Testis (tissue), 2 donors: ENCODE measurements at regions not wholly inside any gene's neighbourhood (a gene's known extent, or its start where the extent isn't known, plus 50 kb on each side); places are given as distances from the start of the nearest gene placed in this dataset.

Source experiments
- DNase-seq: peaks from one replicate; pipeline ENCODE4 v3.0.0-alpha.2; 2019
- H3K27ac ChIP-seq, 2 donors: fragments of 200-600 bp; sonication (generic); one replicate each; pipeline ENCODE4 v1.5.1; 2019
- H3K27me3 ChIP-seq: fragments of 200-600 bp; sonication (generic); one replicate; pipeline ENCODE4 v1.5.1; 2019
- H3K36me3 ChIP-seq: fragments of 200-600 bp; sonication (generic); one replicate; pipeline ENCODE4 v1.5.1; 2017; ENCODE audit warnings: low read depth; ENCODE audit errors: missing control alignments
- H3K4me1 ChIP-seq: fragments of 200-600 bp; sonication (generic); one replicate; pipeline ENCODE4 v1.5.1; 2019
- H3K4me3 ChIP-seq, 2 donors: fragments of 200-600 bp; sonication (generic); one replicate each; pipeline ENCODE4 v1.5.1; 2017 to 2019
- H3K9me3 ChIP-seq: fragments of 200-600 bp; sonication (generic); one replicate; pipeline ENCODE4 v1.5.1; 2017
- POLR2A ChIP-seq: fragments of 450-650 bp; IDR thresholded peaks from one replicate; pipeline ENCODE4 v1.6.1; 2017; ENCODE audit warnings: antibody characterized with exemption, mild to moderate bottlenecking, moderate library complexity
- WGBS, 2 donors: methylation state at CpG; one replicate each; pipeline ENCODE4 v1.1.5; 2018; 5-methylcytosine and 5-hydroxymethylcytosine counted together
- intact Hi-C: fragments of 100-400 bp; cut with DNase I; formaldehyde crosslinking; loops from one replicate; pipeline ENCODE4 v1.15.1; 2023; ENCODE audit warnings: low total_unique reads
- TF ChIP-seq, protein P1 (sequence below), 3 experiments: fragments of 450-650 bp in 2 of 3; fragments of 200-600 bp in 1 of 3; sonication (generic) in 1 of 3; IDR thresholded peaks; one replicate each; pipeline ENCODE4 v1.5.1; 2016 to 2019; ENCODE audit warnings: antibody characterized with exemption in 3 of 3, mild to moderate bottlenecking in 2 of 3, moderate library complexity in 1 of 3

DNA sequence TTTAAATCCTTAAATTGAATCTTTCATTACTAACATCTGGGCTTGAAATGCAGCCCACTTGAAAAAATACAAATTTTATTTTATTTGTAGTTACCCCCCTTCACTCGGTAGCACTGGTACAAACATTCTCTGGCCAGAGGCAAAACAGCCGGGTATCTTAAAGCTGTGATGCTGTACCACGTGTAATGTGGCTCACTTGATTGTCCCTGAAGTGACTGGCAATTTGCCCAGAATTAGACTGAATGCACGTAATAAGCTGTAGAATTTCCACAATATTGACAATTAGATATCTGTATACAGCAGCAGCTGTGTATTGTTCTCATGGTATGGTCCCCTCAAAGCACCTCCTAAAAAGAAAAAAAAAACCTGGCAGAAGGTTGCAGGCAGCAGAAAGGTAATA lies 192.8 kb upstream of the TBC1D5 start:
- DNase-seq: no peak
- no peak overlapping the region for H3K4me3 ChIP-seq
- no peak overlapping the region for H3K27ac ChIP-seq
- H3K4me1 ChIP-seq: no peaks in the 10 kb centered on the region
- H3K36me3 ChIP-seq: no peaks in the 10 kb centered on the region
- intact Hi-C loops: no loop called here
- WGBS, 2 donors: 45 to 46% methylated on average over 4 of the region's 4 CpGs
- H3K27me3 ChIP-seq: no peaks in the 10 kb centered on the region
- H3K9me3 ChIP-seq: no peaks in the 10 kb centered on the region
- TF ChIP-seq, protein P1, sequence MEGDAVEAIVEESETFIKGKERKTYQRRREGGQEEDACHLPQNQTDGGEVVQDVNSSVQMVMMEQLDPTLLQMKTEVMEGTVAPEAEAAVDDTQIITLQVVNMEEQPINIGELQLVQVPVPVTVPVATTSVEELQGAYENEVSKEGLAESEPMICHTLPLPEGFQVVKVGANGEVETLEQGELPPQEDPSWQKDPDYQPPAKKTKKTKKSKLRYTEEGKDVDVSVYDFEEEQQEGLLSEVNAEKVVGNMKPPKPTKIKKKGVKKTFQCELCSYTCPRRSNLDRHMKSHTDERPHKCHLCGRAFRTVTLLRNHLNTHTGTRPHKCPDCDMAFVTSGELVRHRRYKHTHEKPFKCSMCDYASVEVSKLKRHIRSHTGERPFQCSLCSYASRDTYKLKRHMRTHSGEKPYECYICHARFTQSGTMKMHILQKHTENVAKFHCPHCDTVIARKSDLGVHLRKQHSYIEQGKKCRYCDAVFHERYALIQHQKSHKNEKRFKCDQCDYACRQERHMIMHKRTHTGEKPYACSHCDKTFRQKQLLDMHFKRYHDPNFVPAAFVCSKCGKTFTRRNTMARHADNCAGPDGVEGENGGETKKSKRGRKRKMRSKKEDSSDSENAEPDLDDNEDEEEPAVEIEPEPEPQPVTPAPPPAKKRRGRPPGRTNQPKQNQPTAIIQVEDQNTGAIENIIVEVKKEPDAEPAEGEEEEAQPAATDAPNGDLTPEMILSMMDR (IDR thresholded peaks at IDR 0.05): no peak
- no peak for TF ChIP-seq POLR2A

DNA sequence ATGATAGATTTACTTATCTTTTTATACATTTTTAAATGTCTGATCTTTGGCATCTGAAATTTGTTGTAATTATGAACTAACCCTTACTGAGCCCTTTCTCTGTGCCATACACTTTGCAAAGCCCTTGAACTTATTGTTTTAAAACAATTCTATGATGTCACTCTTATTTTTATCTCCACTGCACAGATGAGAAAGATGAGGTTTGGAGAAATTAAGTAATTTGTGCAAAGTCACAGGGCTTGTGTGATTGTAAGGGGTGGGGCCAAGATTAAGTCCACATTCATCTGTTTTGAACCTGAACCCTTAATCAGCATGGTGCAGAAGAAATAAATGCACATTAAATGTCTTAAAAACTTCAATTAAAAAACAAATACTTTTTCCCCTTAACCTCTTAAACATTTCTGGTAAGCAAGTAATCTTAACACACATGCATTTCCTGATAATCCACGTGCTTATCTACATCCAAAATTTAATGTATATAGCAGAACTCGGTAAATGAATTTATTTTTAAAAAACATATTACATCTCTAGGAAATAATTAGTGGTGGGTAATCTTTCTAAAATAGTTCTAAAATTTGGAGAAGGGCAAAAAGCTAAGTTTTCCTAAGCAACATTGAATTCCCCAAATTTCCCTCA lies 189.8 kb upstream of the TBC1D5 start:
- no peak for TF ChIP-seq POLR2A
- TF ChIP-seq, protein P1 (IDR thresholded peaks at IDR 0.05): no peak
- Histone ChIP-seq H3K36me3 (no peaks in the 10 kb centered on the region), H3K9me3 (no peaks in the 10 kb centered on the region), H3K27ac (no peak overlapping the region), H3K27me3 (no peaks in the 10 kb centered on the region), H3K4me1 (no peaks in the 10 kb centered on the region), H3K4me3 (no peak overlapping the region)
- intact Hi-C loops: no loop called here
- DNase-seq: no peak
- WGBS, 2 donors: 66 to 68% methylated on average over 2 of the region's 2 CpGs

DNA sequence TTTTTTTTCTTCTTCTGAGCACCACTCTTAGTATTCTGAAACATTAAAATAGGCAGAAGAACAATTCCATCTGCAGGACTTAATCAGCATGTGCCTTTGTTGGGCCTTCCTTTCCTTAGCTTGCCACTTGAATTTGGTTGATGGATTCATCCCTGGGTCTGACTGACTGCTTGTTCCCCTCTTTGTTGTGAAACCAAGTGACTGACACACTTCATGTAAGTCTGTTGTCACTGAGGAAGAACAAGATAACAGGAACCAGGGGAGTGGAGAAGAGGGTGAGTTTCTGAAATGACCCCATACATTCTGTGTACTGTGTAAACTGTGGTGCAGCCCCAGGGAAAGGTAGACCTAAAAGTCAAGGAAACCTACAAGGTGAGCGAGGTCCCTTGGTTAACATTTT lies 188.7 kb upstream of the TBC1D5 start:
- 88 to 89% methylated on average over 1 of the region's 1 CpG for WGBS, 2 donors
- H3K36me3 ChIP-seq: no peaks in the 10 kb centered on the region
- intact Hi-C loops: no loop called here

DNA sequence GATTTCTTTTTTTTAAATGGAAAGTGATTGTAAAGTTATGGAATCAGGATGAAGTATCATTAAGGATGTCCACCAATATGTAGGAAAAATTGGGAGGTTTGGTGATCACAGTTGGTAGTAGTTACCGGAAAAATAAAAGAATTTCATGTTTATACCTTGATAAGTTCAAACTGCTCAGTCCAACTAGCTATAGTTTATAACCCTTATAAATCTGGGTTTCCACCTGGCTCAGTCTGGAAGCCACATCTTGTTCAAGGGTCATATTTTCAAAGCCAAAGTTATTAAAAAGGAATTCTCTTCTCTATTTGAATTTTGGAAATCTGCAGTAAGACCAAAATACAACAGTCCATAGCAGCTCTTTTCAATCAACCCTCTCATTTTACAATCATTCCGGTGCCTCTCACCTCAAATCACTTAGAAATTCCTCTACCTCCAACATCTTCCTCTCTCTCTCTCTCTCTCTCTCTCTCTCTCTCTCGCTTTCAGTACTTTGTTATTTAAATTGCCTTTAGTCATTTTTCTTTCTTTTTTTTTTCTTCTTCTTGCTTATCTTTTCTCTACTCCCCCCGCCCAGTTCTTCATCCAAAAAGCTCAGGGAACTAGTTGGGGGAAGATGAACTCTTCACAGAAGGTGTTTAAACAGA lies 186.2 kb upstream of the TBC1D5 start:
- 88 to 89% methylated on average over 4 of the region's 4 CpGs for WGBS, 2 donors
- DNase-seq: no peak
- Histone ChIP-seq H3K27ac (no peak overlapping the region), H3K4me1 (no peaks in the 10 kb centered on the region), H3K4me3 (no peak overlapping the region), H3K36me3 (no peaks in the 10 kb centered on the region), H3K9me3 (no peaks in the 10 kb centered on the region), H3K27me3 (no peaks in the 10 kb centered on the region)
- TF ChIP-seq POLR2A: no peak
- TF ChIP-seq, protein P1 (IDR thresholded peaks at IDR 0.05): no peak
- intact Hi-C loops: no loop called here

More for the DNA sequence above, 188.7 kb upstream of the TBC1D5 start:
- Histone ChIP-seq H3K27me3 (no peaks in the 10 kb centered on the region), H3K9me3 (no peaks in the 10 kb centered on the region), H3K4me1 (no peaks in the 10 kb centered on the region), H3K4me3 (no peak overlapping the region), H3K27ac (no peak overlapping the region)
- TF ChIP-seq, protein P1 (IDR thresholded peaks at IDR 0.05): no peak
- TF ChIP-seq POLR2A: no peak
- DNase-seq: no peak

DNA sequence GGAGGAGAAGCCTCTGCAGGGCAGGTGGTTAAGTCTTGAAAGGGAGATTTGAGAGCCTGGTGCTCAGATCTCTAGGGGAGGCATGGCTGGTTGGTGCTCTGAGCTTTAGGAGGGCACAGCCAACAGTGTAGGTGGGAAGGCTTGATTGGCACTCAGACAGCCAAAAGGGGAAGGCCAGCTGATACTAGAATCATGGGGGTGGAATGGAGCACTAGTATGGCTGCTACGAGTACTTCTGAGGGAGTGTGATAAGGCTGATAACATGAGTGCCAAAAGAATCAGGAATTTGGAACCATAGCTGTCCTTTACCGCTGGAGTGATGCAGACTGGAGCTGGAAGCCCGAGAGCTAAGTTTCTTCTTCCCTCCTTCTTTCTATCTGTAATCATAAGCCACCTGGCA lies 184.6 kb upstream of the TBC1D5 start:
- Histone ChIP-seq H3K36me3 (no peaks in the 10 kb centered on the region), H3K4me3 (no peak overlapping the region), H3K27ac (no peak overlapping the region), H3K4me1 (no peaks in the 10 kb centered on the region), H3K9me3 (no peaks in the 10 kb centered on the region), H3K27me3 (no peaks in the 10 kb centered on the region)
- intact Hi-C loops: no loop called here
- WGBS, 2 donors: 68 to 80% methylated on average over 3 of the region's 3 CpGs
- DNase-seq: no peak
- TF ChIP-seq POLR2A: no peak
- TF ChIP-seq, protein P1 (IDR thresholded peaks at IDR 0.05): no peak
